ENCODE measurements at regions not wholly inside any gene's neighbourhood (a gene's known extent, or its start where the extent isn't known, plus 50 kb on each side); places are given as distances from the start of the nearest gene placed in this dataset.

- no peak for DNase-seq (ENCODE audit: low read depth)
Measured at GRCh38 chr13:89812856-89813255, 1534.6 kb upstream of the MIR17HG start.

- DNase-seq (ENCODE audit: low read depth): no peak
Measured at GRCh38 chr13:89816404-89816803, 1531.1 kb upstream of the MIR17HG start.

GRCh38 chr13:89822467-89822866, 1525.0 kb upstream of the MIR17HG start:
- no peak for DNase-seq (ENCODE audit: low read depth)

GRCh38 chr13:89827552-89827951, 1519.9 kb upstream of the MIR17HG start:
- DNase-seq (ENCODE audit: low read depth): no peak

- no peak for DNase-seq (ENCODE audit: low read depth)
Measured at GRCh38 chr13:89828506-89828905, 1519.0 kb upstream of the MIR17HG start.

- DNase-seq (ENCODE audit: low read depth): no peak
Measured at GRCh38 chr13:89831157-89831556, 1516.3 kb upstream of the MIR17HG start.

- no peak for DNase-seq (ENCODE audit: low read depth)
Measured at GRCh38 chr13:89832827-89833226, 1514.7 kb upstream of the MIR17HG start.

GRCh38 chr13:89843621-89844020, 1503.9 kb upstream of the MIR17HG start:
- no peak for DNase-seq (ENCODE audit: low read depth)

GRCh38 chr13:89845874-89846273, 1501.6 kb upstream of the MIR17HG start:
- no peak for DNase-seq (ENCODE audit: low read depth)

GRCh38 chr13:89846926-89847585, 1500.4 kb upstream of the MIR17HG start:
- DNase-seq (ENCODE audit: low read depth): no peak

GRCh38 chr13:89852570-89852969, 1494.9 kb upstream of the MIR17HG start:
- no peak for DNase-seq (ENCODE audit: low read depth)

GRCh38 chr13:89856512-89856911, 1491.0 kb upstream of the MIR17HG start:
- no peak for DNase-seq (ENCODE audit: low read depth)

GRCh38 chr13:89857502-89857901, 1490.0 kb upstream of the MIR17HG start:
- DNase-seq (ENCODE audit: low read depth): no peak

GRCh38 chr13:89862011-89862690, 1485.3 kb upstream of the MIR17HG start:
- no peak for DNase-seq (ENCODE audit: low read depth)

GRCh38 chr13:89862691-89863036, 1484.8 kb upstream of the MIR17HG start:
- DNase-seq (ENCODE audit: low read depth): no peak

GRCh38 chr13:89865164-89866064, 1482.1 kb upstream of the MIR17HG start:
- no peak for DNase-seq (ENCODE audit: low read depth)

- DNase-seq (ENCODE audit: low read depth): no peak
Measured at GRCh38 chr13:89869312-89869711, 1478.2 kb upstream of the MIR17HG start.

GRCh38 chr13:89878904-89879303, 1468.6 kb upstream of the MIR17HG start:
- no peak for DNase-seq (ENCODE audit: low read depth)

- no peak for DNase-seq (ENCODE audit: low read depth)
Measured at GRCh38 chr13:89880201-89880600, 1467.3 kb upstream of the MIR17HG start.

GRCh38 chr13:89883893-89884448, 1463.5 kb upstream of the MIR17HG start:
- DNase-seq (ENCODE audit: low read depth): no peak

- no peak for DNase-seq (ENCODE audit: low read depth)
Measured at GRCh38 chr13:89890806-89891205, 1456.7 kb upstream of the MIR17HG start.

GRCh38 chr13:89891416-89891815, 1456.1 kb upstream of the MIR17HG start:
- no peak for DNase-seq (ENCODE audit: low read depth)

GRCh38 chr13:89897681-89898080, 1449.8 kb upstream of the MIR17HG start:
- no peak for DNase-seq (ENCODE audit: low read depth)

All from activated T-helper 1 cell treated with Interleukin-2 at 50 U/mL for 16 hours (primary cell).